ENCODE measurements at regions not wholly inside any gene's neighbourhood (a gene's known extent, or its start where the extent isn't known, plus 50 kb on each side); places are given as distances from the start of the nearest gene placed in this dataset.

DNA sequence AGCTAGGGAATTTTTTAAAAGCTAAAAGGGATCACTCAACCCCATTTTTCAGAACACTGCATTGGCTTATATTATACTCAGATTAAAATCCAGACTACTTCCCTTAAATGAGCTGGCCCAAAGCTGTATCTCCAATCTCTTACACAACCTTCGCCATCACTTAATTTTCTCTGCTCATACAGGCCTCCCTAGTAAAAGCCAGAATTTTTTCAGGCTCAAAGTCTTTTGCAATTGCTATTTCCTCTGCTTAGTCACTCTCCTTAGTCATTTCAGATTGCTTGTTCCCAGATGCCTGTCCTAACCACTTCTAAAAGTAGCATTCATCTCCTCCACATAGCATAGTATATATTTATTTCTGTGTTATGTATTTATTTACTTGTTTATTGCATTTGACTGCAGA is 1587.9 kb upstream of the ADGRL3 start:
- H3K4me3 ChIP-seq = no peak overlapping the region
- no peaks in the 10 kb centered on the region for H3K4me1 ChIP-seq
- H3K27ac ChIP-seq = no peak overlapping the region
- no peak for DNase-seq
- H3K27me3 ChIP-seq = no peaks in the 10 kb centered on the region
- H3K9me3 ChIP-seq = no peaks in the 10 kb centered on the region
- intact Hi-C loops (cut with DNase I; ENCODE audit: low total_unique reads) = no loop called here
- H3K36me3 ChIP-seq (ENCODE audit: low read depth, missing control alignments) = no peaks in the 10 kb centered on the region
- TF ChIP-seq POLR2A (IDR thresholded peaks at IDR 0.05) = no peak
- TF ChIP-seq, protein P1, sequence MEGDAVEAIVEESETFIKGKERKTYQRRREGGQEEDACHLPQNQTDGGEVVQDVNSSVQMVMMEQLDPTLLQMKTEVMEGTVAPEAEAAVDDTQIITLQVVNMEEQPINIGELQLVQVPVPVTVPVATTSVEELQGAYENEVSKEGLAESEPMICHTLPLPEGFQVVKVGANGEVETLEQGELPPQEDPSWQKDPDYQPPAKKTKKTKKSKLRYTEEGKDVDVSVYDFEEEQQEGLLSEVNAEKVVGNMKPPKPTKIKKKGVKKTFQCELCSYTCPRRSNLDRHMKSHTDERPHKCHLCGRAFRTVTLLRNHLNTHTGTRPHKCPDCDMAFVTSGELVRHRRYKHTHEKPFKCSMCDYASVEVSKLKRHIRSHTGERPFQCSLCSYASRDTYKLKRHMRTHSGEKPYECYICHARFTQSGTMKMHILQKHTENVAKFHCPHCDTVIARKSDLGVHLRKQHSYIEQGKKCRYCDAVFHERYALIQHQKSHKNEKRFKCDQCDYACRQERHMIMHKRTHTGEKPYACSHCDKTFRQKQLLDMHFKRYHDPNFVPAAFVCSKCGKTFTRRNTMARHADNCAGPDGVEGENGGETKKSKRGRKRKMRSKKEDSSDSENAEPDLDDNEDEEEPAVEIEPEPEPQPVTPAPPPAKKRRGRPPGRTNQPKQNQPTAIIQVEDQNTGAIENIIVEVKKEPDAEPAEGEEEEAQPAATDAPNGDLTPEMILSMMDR (IDR thresholded peaks at IDR 0.05) = no peak
- WGBS, 2 donors = 83 to 92% methylated on average over 1 of the region's 1 CpG

DNA sequence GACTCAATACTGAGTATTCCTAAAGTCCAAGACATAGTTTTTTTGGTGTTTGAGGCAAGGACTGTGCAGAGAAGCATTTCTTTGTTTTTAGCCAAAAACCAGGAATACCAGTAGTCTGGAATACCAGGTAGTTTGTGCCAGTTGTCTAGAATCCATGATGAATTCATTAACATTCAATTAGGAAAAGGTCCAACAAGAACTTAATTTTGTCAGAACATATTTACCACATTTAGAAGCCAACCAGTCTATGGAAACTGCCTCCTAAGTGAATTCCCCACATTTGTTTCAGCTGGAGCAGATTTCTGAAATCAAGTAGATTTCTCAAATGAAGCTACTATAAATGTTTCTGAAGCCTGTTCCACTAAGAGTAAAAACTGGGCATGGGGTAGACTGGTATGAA is 1584.8 kb upstream of the ADGRL3 start:
- Histone ChIP-seq H3K4me1 (no peaks in the 10 kb centered on the region), H3K27me3 (no peaks in the 10 kb centered on the region)

DNA sequence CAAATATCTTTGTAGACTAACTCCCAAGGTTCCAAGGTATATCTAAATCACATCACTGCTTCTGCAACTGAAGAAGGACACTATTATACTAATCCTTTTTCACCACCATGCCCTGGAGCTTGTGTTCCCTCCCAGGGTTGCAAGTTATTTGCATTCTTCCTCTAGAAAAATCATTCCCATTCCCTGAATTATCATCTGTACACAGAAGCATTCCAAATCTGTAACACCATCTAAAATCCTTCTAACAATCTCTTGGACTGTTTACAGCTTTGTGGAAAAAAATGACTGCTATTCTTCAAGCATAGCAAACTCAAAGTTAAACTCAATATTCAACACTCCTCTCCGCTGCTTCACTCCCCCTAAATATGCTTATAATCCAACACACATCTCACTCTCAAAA is 1570.8 kb upstream of the ADGRL3 start:
- Histone ChIP-seq H3K27ac (no peak overlapping the region), H3K27me3 (no peaks in the 10 kb centered on the region), H3K9me3 (no peaks in the 10 kb centered on the region), H3K4me3 (no peak overlapping the region), H3K36me3 (ENCODE audit: low read depth, missing control alignments) (no peaks in the 10 kb centered on the region), H3K4me1 (no peaks in the 10 kb centered on the region)
- DNase-seq = no peak
- intact Hi-C loops (cut with DNase I; ENCODE audit: low total_unique reads) = no loop called here
- TF ChIP-seq POLR2A (IDR thresholded peaks at IDR 0.05) = no peak
- TF ChIP-seq, protein P1 (IDR thresholded peaks at IDR 0.05) = no peak
- WGBS, 2 donors = 87 to 92% methylated on average over 1 of the region's 1 CpG

More for the DNA sequence above, 1584.8 kb upstream of the ADGRL3 start:
- TF ChIP-seq, protein P1 (IDR thresholded peaks at IDR 0.05) = no peak
- no peak for TF ChIP-seq POLR2A (IDR thresholded peaks at IDR 0.05)
- H3K27ac ChIP-seq = no peak overlapping the region
- no peak for DNase-seq
- no peak overlapping the region for H3K4me3 ChIP-seq
- no peaks in the 10 kb centered on the region for H3K36me3 ChIP-seq (ENCODE audit: low read depth, missing control alignments)
- H3K9me3 ChIP-seq = no peaks in the 10 kb centered on the region
- intact Hi-C loops (cut with DNase I; ENCODE audit: low total_unique reads) = no loop called here

DNA sequence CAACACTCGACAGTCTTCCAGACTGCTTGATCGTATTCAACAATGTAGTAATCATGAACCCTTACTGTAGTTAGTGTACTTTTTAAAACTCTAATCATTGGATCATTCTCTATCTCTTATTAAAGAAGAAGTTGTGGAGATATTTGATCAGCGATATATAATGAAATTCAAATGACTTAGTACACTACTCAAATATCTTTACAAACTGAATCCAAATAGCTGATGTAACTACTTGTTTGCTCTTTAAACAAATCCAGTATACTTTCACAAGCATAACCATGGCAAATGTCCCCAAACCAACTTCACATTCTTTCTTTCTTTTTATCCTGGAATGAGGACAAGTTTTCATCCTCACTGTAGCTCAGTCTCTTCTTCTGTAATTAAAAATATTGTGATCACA is 1569.9 kb upstream of the ADGRL3 start:
- no peaks in the 10 kb centered on the region for H3K36me3 ChIP-seq (ENCODE audit: low read depth, missing control alignments)
- H3K9me3 ChIP-seq = no peaks in the 10 kb centered on the region
- no peak overlapping the region for H3K27ac ChIP-seq
- intact Hi-C loops (cut with DNase I; ENCODE audit: low total_unique reads) = no loop called here
- no peak overlapping the region for H3K4me3 ChIP-seq
- no peaks in the 10 kb centered on the region for H3K27me3 ChIP-seq
- TF ChIP-seq POLR2A (IDR thresholded peaks at IDR 0.05) = no peak
- TF ChIP-seq, protein P1 (IDR thresholded peaks at IDR 0.05) = no peak
- H3K4me1 ChIP-seq = no peaks in the 10 kb centered on the region
- DNase-seq = no peak
- WGBS, 2 donors = 71 to 81% methylated on average over 3 of the region's 3 CpGs

DNA sequence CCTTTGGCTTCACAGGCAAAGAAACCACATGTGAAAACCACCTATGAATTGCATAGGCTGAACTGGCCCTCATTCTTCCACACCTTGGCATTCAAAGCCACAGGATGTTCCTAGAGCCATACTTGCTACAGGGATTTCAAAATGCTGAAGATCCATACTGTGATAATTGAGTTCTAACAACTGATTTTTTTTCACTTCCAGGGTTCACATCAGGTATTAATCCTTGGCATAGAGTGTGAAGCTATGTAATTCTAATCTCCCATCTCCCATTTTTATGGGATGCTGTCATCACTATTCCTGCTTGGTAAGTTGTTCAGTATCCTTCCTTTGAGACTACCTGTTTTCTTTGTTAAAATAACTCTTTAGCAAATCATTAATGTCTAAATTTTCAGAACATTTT is 1569.2 kb upstream of the ADGRL3 start:
- H3K9me3 ChIP-seq = no peaks in the 10 kb centered on the region
- TF ChIP-seq POLR2A (IDR thresholded peaks at IDR 0.05) = no peak
- TF ChIP-seq, protein P1 (IDR thresholded peaks at IDR 0.05) = no peak
- no peak overlapping the region for H3K4me3 ChIP-seq

More for the DNA sequence above, 1569.2 kb upstream of the ADGRL3 start:
- no peak overlapping the region for H3K27ac ChIP-seq
- intact Hi-C loops (cut with DNase I; ENCODE audit: low total_unique reads) = no loop called here
- no peaks in the 10 kb centered on the region for H3K4me1 ChIP-seq
- no peaks in the 10 kb centered on the region for H3K36me3 ChIP-seq (ENCODE audit: low read depth, missing control alignments)
- DNase-seq = no peak
- no peaks in the 10 kb centered on the region for H3K27me3 ChIP-seq

Measured in testis (tissue), 2 donors.